RWPE1 (cell line): ENCODE measurements at regions not wholly inside any gene's neighbourhood (a gene's known extent, or its start where the extent isn't known, plus 50 kb on each side); places are given as distances from the start of the nearest gene placed in this dataset.
"Not testable (repeated sequence)": the region's sequence is repeated elsewhere in the genome, so short reads cannot be mapped to it uniquely, and the experiment has no call there.

ENCODE experiments used
- CTCF ChIA-PET: fragments of 350-600 bp; sonication (Branson Sonifier 250); formaldehyde crosslinking; extraction: SDS; loops from one replicate; lab custom pipeline; 2021; lab: Yijun Ruan, JAX
- POLR2A ChIA-PET: fragments of 400-600 bp; formaldehyde crosslinking; extraction: SDS; loops from one replicate; lab custom pipeline; 2020; ENCODE audit warnings: antibody characterized with exemption; ENCODE audit not compliant: low non-redundant PET; lab: Yijun Ruan, JAX
- DNase-seq: peaks from one replicate; pipeline ENCODE4 v3.0.0; 2012; ENCODE audit warnings: low spot score
- H3K27ac ChIP-seq: fragments of 450-650 bp; 2 replicates; pipeline ENCODE4 v1.5.1; 2017
- TF ChIP-seq, protein P1 (sequence below): fragments of 450-650 bp; conservative IDR thresholded peaks from 2 replicates; pipeline ENCODE4 v1.5.1; 2017; ENCODE audit warnings: low read depth, mild to moderate bottlenecking

DNA sequence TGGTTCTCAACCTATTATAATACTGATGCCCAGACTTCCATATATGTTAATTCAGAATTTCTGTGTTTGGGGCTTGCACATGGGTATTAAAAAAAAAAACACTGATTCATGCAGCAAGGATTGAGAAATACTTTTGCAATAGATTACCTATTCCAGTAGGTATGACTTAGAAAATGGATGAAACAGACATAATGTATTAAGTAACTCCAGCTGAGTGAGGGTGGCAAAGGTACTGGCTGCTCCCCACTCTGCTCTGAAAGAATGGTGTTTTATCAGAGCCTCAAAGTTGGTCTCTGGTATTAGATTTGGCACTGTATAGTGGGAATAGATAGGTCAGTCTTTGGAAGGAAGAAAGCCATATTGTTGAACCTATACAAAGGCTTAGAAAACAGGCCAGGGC, 234.3 kb upstream of the FOLH1 start:
- CTCF ChIA-PET: no interaction called here
- TF ChIP-seq, protein P1, sequence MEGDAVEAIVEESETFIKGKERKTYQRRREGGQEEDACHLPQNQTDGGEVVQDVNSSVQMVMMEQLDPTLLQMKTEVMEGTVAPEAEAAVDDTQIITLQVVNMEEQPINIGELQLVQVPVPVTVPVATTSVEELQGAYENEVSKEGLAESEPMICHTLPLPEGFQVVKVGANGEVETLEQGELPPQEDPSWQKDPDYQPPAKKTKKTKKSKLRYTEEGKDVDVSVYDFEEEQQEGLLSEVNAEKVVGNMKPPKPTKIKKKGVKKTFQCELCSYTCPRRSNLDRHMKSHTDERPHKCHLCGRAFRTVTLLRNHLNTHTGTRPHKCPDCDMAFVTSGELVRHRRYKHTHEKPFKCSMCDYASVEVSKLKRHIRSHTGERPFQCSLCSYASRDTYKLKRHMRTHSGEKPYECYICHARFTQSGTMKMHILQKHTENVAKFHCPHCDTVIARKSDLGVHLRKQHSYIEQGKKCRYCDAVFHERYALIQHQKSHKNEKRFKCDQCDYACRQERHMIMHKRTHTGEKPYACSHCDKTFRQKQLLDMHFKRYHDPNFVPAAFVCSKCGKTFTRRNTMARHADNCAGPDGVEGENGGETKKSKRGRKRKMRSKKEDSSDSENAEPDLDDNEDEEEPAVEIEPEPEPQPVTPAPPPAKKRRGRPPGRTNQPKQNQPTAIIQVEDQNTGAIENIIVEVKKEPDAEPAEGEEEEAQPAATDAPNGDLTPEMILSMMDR: no peak
- POLR2A ChIA-PET: no interaction called here
- H3K27ac ChIP-seq: no peak overlapping the region
- no peak for DNase-seq

DNA sequence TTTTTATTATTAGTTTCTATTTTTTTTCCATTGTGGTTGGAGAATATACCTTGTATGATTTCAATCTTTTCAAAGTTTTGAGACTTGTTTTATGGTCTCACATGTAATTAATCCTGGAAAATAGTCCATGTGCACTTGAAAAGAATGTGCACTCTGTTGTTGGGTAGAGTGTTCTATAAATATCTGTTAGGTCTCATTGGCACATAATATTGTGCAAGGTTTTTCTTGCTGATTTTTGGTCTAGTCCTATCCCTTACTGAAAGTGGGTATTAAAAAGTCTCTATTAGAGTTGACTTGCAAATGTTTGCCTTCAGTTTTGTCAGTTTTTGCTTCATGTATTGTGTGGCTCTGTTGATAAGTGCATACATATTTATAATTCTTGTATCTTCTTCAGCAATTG, 231.5 kb upstream of the FOLH1 start:
- CTCF ChIA-PET, DNase-seq, POLR2A ChIA-PET, H3K27ac ChIP-seq: not testable (repeated sequence)

DNA sequence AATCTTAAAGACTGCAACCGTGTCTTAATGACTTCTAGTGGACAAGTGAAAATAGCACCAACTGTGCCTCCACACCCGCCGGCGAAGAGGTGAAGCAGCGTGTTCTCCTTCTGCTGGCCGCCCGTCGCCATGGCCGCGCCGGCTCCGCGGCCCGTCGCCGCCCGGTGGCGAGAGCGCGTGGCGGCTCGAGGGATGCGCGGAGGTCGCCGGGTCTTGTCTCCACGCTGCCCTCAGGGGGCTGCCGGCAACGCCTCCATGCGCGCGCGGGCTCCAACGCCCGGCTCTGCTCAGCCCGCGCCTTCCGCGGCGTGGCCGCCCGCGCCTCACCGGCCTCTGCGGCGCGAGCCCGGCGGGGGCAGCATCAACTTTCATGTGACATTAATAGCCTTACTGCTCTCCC, 225.9 kb upstream of the FOLH1 start:
- H3K27ac ChIP-seq, DNase-seq, CTCF ChIA-PET, POLR2A ChIA-PET: not testable (repeated sequence)

DNA sequence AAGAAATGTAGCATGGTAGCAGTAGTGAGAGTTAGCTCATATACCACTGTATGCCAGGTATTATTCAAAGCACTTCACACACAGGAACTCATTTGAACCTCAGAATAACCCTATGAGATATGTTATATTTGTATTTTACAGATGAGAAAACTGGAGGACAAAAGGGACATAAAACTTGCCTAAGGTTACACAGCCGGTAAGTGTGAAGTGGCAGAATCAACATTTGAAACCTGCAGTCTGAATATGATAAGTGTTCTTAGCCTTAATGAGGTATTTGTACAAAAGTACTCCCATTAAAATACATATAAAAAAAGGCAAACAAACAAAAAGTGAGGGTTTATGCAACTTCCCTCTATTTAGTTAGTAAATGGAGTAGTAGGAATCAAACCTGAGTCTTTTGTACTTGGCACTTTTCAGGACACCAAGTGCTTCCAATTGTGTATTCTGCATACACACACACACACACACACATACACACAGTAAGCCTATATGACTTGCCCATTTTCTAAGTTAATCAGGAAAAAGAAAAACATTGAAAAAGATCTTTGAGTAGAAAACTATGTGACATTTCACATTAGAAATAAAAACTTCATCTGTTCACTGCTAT, 223.9 kb upstream of the FOLH1 start:
- TF ChIP-seq, protein P1: no peak
- no peak for DNase-seq
- ChIA-PET POLR2A (no interaction called here), CTCF (no interaction called here)
- H3K27ac ChIP-seq: no peak overlapping the region

DNA sequence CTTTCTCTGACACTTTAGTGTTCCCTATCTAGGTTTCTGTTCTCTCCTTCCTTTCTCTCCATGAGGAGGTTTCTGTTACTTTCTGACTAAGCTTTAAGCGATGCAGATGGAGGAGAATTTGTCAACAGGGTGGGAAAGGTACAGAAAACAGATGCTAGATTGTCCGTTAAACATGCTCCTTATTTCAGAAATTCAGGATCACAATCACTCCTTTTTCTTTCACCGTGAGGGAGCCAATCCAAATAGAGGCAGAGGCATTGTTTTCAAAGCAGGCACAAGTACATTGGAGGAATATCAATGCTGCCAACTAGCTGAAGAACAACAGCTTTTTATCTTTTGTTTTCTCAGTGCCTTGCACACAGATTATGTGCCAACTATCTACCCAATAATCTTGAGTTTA, 215.7 kb upstream of the FOLH1 start:
- no peak for DNase-seq
- TF ChIP-seq, protein P1: no peak
- no peak overlapping the region for H3K27ac ChIP-seq
- ChIA-PET POLR2A (no interaction called here), CTCF (no interaction called here)

DNA sequence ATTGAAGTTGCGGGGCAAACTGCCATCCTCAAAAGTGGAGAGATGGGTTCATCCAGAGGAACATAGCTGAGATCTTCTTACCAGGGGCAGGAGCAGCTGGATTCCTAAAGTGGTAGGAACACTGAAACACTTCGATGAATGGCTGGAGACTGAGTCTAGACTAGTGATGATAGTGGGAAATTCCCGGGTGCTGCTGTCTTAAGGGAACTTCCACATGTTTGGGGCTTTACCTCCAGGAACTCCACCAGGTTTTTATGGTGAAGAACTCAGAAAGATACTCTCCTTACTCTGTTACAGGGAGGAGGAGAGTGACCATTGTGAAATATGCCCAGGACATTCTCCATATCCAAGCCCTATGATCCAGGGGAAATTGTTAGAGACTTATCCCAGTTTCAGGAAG, 210.5 kb upstream of the FOLH1 start:
- DNase-seq, POLR2A ChIA-PET, H3K27ac ChIP-seq, CTCF ChIA-PET: not testable (repeated sequence)

DNA sequence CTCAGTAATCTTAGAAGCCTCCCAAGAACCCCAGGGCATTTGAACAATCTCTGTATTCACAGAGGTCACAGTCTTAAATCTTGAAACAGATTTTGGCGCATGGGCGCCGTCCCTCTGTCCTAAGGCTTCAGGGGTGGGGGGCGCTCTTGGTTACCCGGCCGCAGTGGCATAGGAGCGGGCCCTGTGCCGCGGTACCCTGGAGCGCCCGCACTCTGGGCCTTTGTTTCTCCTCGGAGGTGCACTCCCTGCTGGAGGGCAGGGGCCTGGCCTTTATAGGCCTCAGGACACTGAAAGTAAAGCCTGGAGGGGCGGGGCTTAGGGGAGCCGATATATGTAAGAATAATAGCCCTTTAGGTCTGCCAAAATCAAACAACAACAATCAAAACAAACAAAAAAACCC, 197.3 kb upstream of the FOLH1 start:
- TF ChIP-seq, protein P1: no peak
- H3K27ac ChIP-seq: no peak overlapping the region
- POLR2A ChIA-PET: no interaction called here
- CTCF ChIA-PET: no interaction called here
- no peak for DNase-seq

DNA sequence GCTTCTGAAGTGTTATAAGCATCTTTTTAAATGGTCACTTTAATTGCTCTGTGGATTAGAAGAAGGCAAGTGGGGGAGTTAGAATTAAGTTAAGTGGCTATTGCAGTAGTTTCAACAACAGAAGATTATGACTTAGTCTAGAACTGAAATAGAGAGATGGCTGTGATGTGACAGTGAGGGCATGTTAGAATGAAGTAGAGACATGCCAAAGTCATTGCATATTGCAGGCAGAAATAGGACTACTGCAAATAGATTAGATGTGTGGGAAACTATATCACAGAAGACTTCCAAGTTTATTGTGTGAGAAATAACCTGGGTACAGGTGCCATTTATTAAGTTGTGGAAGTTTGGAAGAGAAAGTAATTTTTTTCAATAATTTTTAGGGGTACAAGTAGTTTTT, 187.4 kb upstream of the FOLH1 start:
- H3K27ac ChIP-seq, POLR2A ChIA-PET, CTCF ChIA-PET, DNase-seq: not testable (repeated sequence)

DNA sequence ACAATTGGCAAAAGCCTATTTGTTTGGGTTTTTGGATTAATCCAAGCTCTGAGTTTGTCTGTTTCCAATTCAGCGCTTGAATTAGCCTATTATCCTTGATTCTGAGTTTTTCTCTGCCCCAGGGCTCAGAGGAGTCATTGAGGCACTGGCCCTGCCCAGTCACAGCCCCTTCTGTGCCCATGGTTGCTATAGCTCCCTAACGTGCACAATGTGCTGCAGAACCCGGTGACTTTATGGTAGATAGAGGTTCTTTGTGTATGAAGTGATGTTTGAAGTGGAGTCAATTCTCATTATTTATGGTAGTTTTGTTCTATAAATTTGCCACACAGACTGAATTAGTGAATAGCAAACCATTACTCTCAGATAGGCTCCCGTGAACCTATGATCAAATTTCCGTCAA, 182.0 kb upstream of the FOLH1 start:
- CTCF ChIA-PET, DNase-seq, H3K27ac ChIP-seq, POLR2A ChIA-PET: not testable (repeated sequence)

DNA sequence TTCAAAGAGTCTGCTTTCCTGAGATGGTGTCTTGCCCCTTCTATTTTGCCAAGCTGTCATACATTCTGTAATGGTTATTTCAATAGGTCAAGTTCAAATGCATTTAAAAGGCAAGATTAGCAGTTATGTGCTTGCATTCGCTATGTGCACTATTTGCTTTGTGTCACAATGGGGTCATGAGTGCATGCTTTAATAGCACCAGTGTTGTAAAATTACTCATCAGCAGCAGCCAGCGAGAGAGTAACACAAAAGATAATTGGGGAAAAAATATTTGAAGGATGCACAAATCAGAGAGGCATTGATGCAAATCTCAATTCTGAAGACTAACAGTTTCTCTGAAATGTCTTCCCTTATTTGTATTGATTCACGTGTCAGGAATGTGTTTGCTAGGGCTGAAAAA, 180.7 kb upstream of the FOLH1 start:
- H3K27ac ChIP-seq, POLR2A ChIA-PET, DNase-seq: not testable (repeated sequence)
- CTCF ChIA-PET: interaction anchor here (0.6 kb wide), 1 partner anchor 486 kb away, joined by 3 read pairs; no protein-coding TSS in a partner anchor

DNA sequence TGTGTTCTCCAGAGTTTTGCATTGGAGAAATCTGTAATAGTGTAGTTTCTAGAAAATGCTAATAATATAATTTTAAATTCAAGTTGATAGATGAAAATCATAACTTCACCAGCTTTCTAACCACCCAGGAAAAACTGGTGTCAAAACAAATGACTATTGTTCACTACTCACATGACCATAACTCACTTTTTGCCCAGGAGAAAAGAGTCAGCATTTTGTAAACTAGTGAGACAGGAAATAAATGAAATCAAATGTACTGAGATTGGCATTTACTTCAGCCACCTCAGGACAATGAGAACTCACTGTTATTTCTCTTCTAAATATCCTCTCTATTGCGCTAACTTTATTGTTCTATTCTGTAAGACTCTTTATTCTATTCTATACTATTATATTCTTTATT, 176.0 kb upstream of the FOLH1 start:
- DNase-seq, POLR2A ChIA-PET, CTCF ChIA-PET, H3K27ac ChIP-seq: not testable (repeated sequence)
